Glutamatergic neuron (in vitro differentiated cells): ENCODE measurements at regions not wholly inside any gene's neighbourhood (a gene's known extent, or its start where the extent isn't known, plus 50 kb on each side); places are given as distances from the start of the nearest gene placed in this dataset.

Experiments used
- DNase-seq: peaks from one replicate; pipeline ENCODE4 v3.0.0; 2022
- H3K27ac Mint-ChIP-seq: one replicate; pipeline ENCODE4 v1.8.0; 2020; ENCODE audit warnings: mild to moderate bottlenecking, mixed read lengths, inconsistent platforms; ENCODE audit not compliant: unreplicated experiment
- H3K27me3 Mint-ChIP-seq: one replicate; pipeline ENCODE4 v1.8.0; 2020; ENCODE audit warnings: mild to moderate bottlenecking, moderate library complexity, mixed read lengths, inconsistent platforms; ENCODE audit not compliant: unreplicated experiment
- H3K36me3 Mint-ChIP-seq: one replicate; pipeline ENCODE4 v1.8.0; 2020; ENCODE audit warnings: mild to moderate bottlenecking, mixed read lengths, inconsistent platforms; ENCODE audit not compliant: unreplicated experiment
- H3K4me1 Mint-ChIP-seq: one replicate; pipeline ENCODE4 v1.8.0; 2020; ENCODE audit warnings: mild to moderate bottlenecking, low read depth, mixed read lengths, inconsistent platforms; ENCODE audit not compliant: unreplicated experiment
- H3K4me3 Mint-ChIP-seq: one replicate; pipeline ENCODE4 v1.8.0; 2020; ENCODE audit warnings: mild to moderate bottlenecking, mixed read lengths, inconsistent platforms; ENCODE audit not compliant: unreplicated experiment
- H3K9me3 Mint-ChIP-seq: one replicate; pipeline ENCODE4 v1.8.0; 2020; ENCODE audit warnings: mild to moderate bottlenecking, moderate library complexity, mixed read lengths, inconsistent platforms; ENCODE audit not compliant: unreplicated experiment
- TF ChIP-seq, protein P1 (sequence below): fragments of 200-600 bp; sonication (generic); IDR thresholded peaks from one replicate; pipeline ENCODE4 v1.5.0; 2021; ENCODE audit not compliant: partially characterized antibody, unreplicated experiment

DNA sequence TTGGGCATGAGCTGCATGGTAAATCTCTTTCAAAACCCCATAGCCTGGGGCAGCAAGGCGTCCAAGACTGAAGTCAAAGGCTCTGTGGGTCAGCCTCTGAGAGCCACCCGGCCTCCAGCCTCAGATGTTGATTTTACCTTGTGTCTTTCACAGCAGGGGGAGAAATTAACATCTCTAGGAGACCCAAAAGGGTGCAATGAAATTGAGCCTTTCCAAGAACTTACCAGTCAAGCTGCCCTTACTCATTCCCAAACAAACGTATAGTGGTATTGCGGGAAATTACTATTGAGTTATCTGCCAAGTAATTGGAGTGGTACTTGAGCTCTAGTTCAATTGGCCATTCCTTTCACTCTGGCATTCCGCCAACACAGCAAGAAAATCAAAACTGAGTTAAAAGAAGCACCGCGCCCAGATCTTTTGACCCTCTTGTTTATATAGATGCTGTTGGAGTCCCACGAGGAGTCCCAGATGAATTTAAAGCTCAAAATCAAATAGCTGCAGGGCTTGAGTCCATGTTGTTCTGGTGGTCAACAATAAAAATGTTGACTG, 380.7 kb upstream of the SYT1 start:
- Mint-ChIP-seq H3K36me3 (no peaks in the 10 kb centered on the region), H3K4me1 (no peaks in the 10 kb centered on the region), H3K27me3 (no peaks in the 10 kb centered on the region), H3K4me3 (no peak overlapping the region), H3K27ac (no peak overlapping the region), H3K9me3 (no peaks in the 10 kb centered on the region)
- TF ChIP-seq, protein P1, sequence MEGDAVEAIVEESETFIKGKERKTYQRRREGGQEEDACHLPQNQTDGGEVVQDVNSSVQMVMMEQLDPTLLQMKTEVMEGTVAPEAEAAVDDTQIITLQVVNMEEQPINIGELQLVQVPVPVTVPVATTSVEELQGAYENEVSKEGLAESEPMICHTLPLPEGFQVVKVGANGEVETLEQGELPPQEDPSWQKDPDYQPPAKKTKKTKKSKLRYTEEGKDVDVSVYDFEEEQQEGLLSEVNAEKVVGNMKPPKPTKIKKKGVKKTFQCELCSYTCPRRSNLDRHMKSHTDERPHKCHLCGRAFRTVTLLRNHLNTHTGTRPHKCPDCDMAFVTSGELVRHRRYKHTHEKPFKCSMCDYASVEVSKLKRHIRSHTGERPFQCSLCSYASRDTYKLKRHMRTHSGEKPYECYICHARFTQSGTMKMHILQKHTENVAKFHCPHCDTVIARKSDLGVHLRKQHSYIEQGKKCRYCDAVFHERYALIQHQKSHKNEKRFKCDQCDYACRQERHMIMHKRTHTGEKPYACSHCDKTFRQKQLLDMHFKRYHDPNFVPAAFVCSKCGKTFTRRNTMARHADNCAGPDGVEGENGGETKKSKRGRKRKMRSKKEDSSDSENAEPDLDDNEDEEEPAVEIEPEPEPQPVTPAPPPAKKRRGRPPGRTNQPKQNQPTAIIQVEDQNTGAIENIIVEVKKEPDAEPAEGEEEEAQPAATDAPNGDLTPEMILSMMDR: no peak
- no peak for DNase-seq

DNA sequence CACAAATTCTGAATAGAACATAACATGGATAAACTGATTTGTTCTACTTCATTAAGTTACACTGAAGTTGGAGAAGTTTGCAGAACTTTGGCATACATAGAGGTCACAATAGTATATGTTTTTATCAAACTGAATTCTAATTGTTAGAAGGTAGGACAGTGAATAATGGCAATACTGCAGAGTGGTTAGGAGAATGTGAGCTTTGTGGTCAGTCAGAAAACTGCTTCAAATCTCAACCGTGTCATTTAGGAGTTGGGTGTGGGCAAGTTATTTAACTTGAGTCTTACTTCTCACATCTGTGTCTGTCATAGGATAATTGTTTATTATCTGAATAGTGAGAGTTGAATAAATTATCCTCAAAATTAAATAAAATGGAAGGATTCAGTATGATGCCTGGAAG, 374.6 kb upstream of the SYT1 start:
- TF ChIP-seq, protein P1: no peak
- no peaks in the 10 kb centered on the region for H3K4me1 Mint-ChIP-seq
- no peak for DNase-seq
- no peaks in the 10 kb centered on the region for H3K27me3 Mint-ChIP-seq
- no peaks in the 10 kb centered on the region for H3K9me3 Mint-ChIP-seq
- H3K4me3 Mint-ChIP-seq: no peak overlapping the region
- no peaks in the 10 kb centered on the region for H3K36me3 Mint-ChIP-seq
- H3K27ac Mint-ChIP-seq: no peak overlapping the region

DNA sequence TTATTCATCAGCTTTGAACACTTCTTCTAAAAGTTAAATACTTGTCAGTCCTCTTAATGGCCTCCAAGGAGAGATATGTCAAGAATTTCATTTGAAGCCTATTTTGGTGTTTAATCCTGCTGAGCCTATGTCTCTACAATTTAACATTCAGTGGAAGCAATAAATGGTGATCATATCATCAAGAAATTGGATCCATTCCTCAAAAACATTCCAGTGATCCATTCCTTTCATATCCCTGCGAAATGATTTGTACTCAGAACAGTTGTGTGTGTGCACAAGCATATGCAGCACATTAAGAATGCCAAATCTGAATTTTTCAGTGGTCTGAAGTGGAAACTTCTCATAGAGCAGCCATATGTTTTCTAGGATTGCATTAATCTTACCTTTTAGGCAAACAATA, 373.7 kb upstream of the SYT1 start:
- H3K9me3 Mint-ChIP-seq: no peaks in the 10 kb centered on the region
- H3K27me3 Mint-ChIP-seq: no peaks in the 10 kb centered on the region
- no peak for DNase-seq
- H3K4me1 Mint-ChIP-seq: no peaks in the 10 kb centered on the region
- H3K27ac Mint-ChIP-seq: no peak overlapping the region
- H3K4me3 Mint-ChIP-seq: no peak overlapping the region
- TF ChIP-seq, protein P1: no peak
- H3K36me3 Mint-ChIP-seq: no peaks in the 10 kb centered on the region

DNA sequence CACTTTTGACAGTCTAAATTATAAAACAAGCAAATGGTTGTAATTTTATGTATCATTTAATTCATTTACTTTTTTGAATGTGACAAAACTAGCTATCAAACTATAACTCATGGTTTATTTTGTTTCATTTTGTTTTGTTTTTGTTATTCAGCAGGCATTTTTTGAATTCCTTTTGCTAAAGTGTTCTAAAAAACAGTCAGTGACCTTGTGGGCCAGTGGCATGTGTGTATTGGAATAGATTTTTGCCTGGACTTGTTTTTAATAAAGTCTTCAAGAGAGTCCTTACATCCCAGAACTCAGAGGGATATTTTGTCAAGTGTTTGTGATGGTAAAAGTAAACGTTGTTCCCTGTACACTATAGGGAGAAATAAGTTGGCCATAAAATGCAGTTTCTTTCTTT, 369.7 kb upstream of the SYT1 start:
- no peaks in the 10 kb centered on the region for H3K27me3 Mint-ChIP-seq

DNA sequence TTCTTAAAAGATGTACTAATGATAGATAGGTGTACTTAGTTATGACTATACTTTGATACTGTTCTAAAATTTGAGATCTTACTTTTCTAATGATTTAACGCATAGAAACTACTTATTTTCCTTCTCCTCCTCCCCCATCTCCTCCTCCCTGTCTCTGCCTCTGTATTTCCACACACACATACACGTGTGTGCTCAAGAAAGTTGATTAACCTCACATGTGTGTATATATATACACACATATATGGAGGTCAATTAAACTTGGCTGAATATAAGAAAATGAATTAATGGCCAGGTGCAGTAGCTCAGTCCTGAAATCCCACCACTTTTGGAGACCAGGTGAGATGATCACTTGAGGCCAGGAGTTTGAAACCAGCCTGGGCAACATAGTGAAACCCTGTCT, 362.7 kb upstream of the SYT1 start:
- no peak for DNase-seq
- Mint-ChIP-seq H3K4me3 (no peak overlapping the region), H3K27me3 (no peaks in the 10 kb centered on the region), H3K27ac (no peak overlapping the region), H3K36me3 (no peaks in the 10 kb centered on the region), H3K9me3 (peaks cover 2% of the 10 kb centered on the region), H3K4me1 (no peaks in the 10 kb centered on the region)
- TF ChIP-seq, protein P1: no peak

More for the DNA sequence above, 369.7 kb upstream of the SYT1 start:
- no peaks in the 10 kb centered on the region for H3K4me1 Mint-ChIP-seq
- H3K9me3 Mint-ChIP-seq: no peaks in the 10 kb centered on the region
- H3K36me3 Mint-ChIP-seq: no peaks in the 10 kb centered on the region
- no peak for DNase-seq
- TF ChIP-seq, protein P1: no peak
- H3K27ac Mint-ChIP-seq: no peak overlapping the region
- H3K4me3 Mint-ChIP-seq: no peak overlapping the region
